ENCODE measurements at regions not wholly inside any gene's neighbourhood (a gene's known extent, or its start where the extent isn't known, plus 50 kb on each side); places are given as distances from the start of the nearest gene placed in this dataset.

DNA sequence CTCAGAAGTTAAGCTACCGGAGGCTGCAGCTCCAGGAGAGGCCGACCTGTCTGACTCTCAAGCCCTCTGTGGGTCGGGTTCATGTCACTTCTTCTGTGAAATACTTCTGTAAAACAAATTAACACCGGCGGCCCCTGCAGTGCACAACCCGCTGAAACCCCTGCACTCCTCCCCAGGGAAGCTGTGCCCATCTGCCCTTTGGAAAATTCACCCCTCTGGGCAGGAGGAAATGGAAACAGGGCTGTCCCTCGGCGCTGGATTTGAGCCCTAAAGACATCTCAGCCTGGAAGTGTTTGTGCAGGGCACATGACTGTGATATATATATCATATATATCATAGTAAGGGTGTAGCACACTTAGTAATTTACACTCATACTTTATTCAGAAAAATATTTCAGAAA is 415.3 kb downstream of the IRS2 start:
- DNase-seq (ENCODE audit: low read depth, low spot score) = no peak

- DNase-seq (ENCODE audit: low read depth, low spot score) = no peak
Observed at GRCh38 chr13:109370496-109370895, 415.9 kb downstream of the IRS2 start.

- no peak for DNase-seq (ENCODE audit: low read depth, low spot score)
Observed at GRCh38 chr13:109369353-109370052, 416.9 kb downstream of the IRS2 start.

DNA sequence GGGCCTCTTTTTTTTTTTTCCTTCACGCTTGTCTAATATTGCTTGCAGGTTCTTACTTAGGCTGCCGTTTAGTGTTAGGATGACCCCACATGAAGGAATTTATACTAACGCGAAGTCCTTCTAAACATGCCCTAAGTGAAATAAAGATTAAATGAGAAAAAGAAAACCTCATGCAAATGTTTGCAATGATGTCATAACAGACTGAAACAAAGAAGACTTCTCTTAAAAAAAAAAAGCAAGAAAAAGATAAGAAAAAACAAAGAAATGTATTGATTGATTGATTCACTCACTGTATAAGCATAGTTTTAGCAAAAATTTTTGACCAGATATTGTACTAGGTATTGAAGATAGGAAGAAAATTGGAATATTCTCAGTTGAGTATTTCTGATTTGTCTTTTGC is 418.2 kb downstream of the IRS2 start:
- no peak for DNase-seq (ENCODE audit: low read depth, low spot score)

GRCh38 chr13:109366525-109366924 is 419.9 kb downstream of the IRS2 start:
- no peak for DNase-seq (ENCODE audit: low read depth, low spot score)

DNA sequence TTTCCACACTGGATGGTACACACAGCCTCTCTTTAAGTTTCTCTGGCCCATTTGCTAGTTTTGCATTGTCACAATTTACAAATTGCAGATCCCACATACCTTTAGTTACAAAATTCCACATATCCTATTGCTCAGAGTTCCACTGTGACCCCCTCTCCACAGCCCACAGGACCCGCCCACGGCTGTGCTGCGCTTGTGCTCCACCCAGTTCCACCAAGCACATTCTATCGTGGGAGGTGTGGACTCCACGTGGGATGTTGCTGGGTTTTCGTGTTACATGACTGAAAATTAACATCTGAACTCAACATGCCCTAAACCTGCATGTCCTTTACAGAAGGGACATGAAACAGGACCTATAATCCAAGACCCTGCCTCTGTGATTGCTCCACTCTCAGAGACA is 423.0 kb downstream of the IRS2 start:
- no peak for DNase-seq (ENCODE audit: low read depth, low spot score)

DNA sequence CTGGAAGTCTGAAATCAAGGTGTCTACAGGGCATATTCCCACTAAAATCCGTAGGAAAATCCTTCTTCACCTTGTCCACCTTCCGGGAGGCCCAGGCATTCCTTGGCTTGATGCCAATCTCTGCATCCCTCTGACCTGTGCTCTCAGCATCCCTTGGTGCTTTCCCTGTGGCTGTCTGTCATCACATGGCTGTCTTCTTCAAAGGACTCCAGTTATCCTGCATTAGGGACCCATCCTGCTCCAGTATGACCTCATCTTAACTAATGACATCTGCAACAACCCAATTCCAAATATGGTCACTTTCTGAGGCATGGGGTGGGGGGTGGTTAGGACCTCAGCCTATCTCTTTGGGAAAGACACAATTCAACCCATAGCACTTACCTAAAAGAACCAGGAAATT is 423.8 kb downstream of the IRS2 start:
- no peak for DNase-seq (ENCODE audit: low read depth, low spot score)

- DNase-seq (ENCODE audit: low read depth, low spot score) = no peak
Observed at GRCh38 chr13:109361562-109362289, 424.7 kb downstream of the IRS2 start.

DNA sequence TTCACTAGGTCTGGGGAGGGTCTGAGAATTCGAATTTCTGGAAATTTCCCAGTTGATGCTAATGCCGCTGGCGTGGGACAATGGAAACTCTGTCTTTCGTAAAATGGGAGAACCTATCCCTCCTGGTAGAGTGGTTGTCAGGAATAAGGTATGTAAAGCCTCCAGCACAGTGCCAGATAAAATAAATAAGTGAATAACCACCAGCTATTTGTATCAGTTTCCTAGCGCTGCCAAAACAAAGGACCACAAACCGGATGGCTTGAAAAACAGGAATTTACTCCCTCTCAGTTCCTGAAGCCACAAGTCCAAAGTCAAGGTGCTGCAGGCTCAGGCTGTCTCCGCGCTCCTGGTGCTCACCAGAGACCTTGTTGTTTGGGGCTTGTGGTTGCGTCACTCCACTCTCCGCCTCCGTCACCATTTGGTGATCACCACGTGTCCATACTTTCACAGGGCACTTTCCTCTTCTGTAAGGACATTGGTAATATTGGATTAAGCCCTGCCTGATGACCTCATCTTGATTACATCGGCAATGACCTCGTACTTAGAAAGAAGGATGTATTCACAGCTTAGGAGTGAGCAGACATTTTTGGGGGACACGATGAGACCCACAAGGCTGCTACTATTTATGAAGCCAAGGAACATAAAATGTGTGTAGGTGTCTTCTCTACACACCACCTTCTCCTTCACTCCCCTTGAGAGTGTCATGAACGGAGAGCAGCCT is 428.5 kb downstream of the IRS2 start:
- no peak for DNase-seq (ENCODE audit: low read depth, low spot score)

DNA sequence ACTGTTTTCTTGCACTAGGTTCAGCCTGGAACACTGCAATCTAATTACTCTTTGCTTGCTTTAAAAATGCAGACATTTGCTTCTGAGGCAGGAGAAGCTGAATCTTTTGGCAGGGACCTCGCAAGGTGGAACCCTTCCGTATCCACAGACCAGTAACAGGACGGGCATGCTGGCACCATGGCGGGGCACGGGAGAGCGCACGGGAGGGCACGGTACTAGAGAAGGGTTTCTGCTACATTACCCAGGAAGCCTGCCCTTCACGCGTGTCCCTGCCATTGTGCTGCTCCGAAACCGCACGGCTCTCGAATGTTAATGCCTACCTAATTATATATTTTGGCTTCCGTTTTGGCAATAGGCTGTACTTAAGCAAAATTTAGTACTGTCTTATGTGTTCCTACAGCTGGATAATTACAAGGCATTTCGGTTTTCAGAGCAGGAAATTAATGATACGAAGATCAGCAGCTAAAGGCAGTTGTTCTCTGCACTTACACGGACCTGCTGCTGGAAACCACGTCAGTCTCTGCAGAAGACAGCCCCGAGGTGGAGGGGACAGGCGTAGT is 430.4 kb downstream of the IRS2 start:
- DNase-seq (ENCODE audit: low read depth, low spot score) = no peak

- no peak for DNase-seq (ENCODE audit: low read depth, low spot score)
Observed at GRCh38 chr13:109355166-109355565, 431.2 kb downstream of the IRS2 start.

- no peak for DNase-seq (ENCODE audit: low read depth, low spot score)
Observed at GRCh38 chr13:109351236-109351635, 435.1 kb downstream of the IRS2 start.

DNA sequence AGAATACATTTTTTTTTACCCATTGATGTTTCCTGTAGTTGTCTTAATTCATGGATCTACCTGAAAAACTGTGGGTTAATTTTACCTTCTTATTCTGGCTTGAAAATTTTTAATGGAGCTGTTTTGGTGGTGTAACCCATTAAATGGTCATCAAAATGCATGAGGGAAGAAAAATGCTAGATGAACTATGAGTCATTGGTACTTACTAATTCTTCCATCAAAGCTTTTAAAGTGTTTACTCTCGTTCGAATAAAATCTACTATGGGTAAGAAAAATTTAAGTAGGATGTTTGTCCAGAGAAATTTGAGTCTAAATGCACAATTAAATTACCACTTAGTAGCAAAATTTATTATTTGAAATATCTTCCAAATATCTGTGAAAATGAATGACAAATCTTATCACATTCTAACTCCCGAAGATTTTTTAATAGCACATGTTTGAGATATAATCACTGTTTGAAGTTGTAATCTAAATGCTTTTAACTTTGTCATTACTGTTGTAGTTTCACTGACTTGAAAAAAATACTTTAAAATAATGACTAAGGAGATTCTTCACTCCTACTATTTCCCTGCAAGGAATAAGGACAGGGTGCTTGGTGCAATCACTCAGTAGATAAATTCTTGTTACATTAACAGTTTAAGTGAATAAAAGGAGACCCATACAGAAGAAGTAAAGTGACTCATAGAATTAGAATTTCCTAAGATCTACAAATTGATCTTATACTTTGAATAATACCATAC is 437.7 kb downstream of the IRS2 start:
- DNase-seq (ENCODE audit: low read depth, low spot score) = no peak

DNA sequence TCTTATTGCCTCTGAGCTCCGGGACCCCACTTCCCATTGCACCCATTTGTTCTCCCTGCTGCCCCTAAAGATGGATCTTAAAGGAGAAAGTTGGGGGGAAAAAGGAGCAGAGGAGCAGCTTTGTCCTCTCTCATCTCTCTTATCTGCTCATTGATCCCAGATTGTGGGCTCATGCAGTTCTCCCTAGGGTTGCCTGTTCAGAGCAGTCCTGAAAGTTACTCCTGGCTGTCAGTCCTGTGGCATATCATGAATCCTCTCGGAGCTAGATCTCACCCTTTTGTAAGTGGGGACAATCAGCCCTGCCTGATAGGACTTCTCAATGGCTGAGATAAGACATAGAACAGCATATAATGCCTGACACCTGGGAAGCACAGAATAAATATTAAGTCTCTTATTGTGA is 440.3 kb downstream of the IRS2 start:
- no peak for DNase-seq (ENCODE audit: low read depth, low spot score)

GRCh38 chr13:109345433-109345941 is 440.9 kb downstream of the IRS2 start:
- no peak for DNase-seq (ENCODE audit: low read depth, low spot score)

- DNase-seq (ENCODE audit: low read depth, low spot score) = no peak
Observed at GRCh38 chr13:109344552-109345157, 441.7 kb downstream of the IRS2 start.

GRCh38 chr13:109336730-109337129 is 449.7 kb downstream of the IRS2 start:
- no peak for DNase-seq (ENCODE audit: low read depth, low spot score)

DNA sequence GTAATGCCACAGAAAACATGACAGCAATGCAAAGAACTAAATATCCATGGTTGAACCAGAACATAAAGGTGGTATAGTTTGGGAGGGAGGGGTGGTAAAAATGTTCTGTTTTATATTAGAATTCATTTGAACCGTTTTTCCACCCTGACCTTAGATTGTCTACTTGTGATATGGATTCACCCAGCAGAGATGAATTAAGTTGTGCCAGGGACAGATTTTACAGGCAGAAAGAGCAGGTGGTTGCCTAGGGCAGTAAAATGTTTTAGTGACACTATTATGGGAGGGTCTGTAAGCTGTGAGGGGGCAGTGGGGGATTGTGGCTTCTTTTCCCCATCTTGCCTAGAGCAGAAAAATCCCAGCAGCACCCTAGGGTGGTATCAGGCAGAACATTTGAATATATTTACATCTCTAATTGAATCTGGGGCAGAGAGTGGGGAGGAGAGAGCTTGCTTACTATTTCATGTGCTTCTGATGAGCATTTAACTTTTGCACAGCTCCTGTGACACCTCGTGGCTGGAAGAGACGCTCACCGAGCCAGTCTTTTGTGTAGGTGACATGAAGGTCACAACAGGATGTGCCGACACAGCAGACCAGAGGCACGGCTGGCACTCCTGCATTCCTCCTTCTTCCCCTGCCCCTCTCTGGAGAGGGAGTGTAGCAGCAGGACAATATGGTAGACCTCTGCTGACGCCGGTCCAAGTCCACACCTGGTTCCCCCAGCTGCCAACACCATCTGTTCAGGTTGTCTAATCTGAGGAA is 452.3 kb downstream of the IRS2 start:
- DNase-seq (ENCODE audit: low read depth, low spot score) = no peak

DNA sequence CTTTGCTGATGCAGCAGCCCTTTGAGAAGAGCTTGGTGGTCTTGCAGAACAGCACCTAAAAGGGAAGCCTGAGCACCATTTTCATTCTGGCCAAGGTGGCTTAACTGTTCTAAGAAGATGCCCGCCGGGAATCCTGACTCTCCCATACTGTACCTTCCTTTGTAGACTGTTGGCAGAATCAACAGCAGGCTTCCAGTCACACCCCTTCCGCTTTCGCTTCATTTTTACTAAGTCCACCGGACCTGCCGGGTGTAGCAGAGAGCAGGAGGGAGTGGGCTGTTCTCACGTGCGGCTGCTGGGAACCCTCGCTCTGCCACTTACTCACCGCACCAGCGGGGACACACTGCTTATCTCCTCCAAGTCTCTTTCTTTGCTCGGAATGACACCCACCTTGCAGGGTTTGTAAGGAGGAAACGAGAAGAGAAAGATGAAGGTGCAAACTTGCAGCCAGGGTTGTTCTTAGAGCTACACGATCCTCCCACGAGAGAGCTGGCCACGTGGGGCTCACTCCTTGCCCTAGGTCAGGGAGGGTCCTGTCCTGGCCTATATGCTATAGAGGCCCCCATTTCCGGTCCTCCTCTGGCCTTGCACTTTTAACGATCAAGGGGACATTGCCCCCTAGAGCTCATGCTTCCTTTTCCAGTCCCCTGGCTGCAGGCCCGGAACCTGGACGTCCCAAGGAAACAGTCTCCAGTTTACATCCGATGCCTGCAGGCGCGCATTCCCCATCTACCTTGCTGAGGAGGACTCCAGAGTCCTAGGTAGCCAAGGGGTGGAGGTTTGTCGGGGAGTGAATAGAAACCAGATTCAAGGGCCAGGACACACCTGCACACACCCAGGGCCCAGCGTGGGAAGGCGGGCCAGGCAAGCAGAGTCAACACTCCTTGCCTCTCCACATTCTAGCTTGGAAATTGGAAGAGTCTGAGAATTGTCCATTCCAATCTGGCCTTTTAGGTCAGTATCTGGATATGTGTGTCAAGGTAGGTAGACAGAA is 453.6 kb downstream of the IRS2 start:
- no peak for DNase-seq (ENCODE audit: low read depth, low spot score)
